OCI-LY1 (cell line): ENCODE measurements at regions not wholly inside any gene's neighbourhood (a gene's known extent, or its start where the extent isn't known, plus 50 kb on each side); places are given as distances from the start of the nearest gene placed in this dataset.

Source experiments
- EZH2 ChIP-seq: fragments of 200-600 bp; sonication (generic), shearing (Covaris generic); IDR thresholded peaks from 2 replicates; pipeline ENCODE4 v1.8.0; 2017; ENCODE audit warnings: borderline replicate concordance, mixed run types, mild to moderate bottlenecking, antibody characterized with exemption, low read length, moderate library complexity, mixed read lengths
- TF ChIP-seq, protein P1 (sequence below): fragments of 200-600 bp; sonication (generic), shearing (Covaris generic); IDR thresholded peaks from 2 replicates; pipeline ENCODE4 v1.5.1; 2017; ENCODE audit warnings: mild to moderate bottlenecking, antibody characterized with exemption, low read length, moderate library complexity, mixed read lengths

DNA sequence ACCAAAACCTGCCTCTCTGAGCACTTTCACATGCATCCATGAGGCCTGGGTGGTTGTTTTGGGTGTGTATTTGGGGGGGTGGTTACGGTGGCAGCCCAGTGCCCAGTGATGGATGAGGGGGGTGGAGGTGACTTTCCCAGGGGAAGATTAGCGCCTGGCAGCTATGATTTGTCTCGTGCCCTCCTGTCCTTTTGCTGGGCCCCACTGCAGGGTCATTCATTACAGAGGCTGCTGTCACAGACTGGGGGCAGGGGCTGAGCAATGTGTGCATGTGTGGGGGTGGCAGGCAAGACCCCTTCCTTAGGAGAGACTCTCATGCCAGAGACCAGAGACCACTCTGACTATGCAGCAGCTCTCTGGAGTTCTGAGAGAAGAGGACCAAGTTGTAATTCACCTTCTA is 93.7 kb downstream of the MRM1 start:
- TF ChIP-seq, protein P1, sequence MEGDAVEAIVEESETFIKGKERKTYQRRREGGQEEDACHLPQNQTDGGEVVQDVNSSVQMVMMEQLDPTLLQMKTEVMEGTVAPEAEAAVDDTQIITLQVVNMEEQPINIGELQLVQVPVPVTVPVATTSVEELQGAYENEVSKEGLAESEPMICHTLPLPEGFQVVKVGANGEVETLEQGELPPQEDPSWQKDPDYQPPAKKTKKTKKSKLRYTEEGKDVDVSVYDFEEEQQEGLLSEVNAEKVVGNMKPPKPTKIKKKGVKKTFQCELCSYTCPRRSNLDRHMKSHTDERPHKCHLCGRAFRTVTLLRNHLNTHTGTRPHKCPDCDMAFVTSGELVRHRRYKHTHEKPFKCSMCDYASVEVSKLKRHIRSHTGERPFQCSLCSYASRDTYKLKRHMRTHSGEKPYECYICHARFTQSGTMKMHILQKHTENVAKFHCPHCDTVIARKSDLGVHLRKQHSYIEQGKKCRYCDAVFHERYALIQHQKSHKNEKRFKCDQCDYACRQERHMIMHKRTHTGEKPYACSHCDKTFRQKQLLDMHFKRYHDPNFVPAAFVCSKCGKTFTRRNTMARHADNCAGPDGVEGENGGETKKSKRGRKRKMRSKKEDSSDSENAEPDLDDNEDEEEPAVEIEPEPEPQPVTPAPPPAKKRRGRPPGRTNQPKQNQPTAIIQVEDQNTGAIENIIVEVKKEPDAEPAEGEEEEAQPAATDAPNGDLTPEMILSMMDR, result no peak
- TF ChIP-seq EZH2, result no peak
